ENCODE measurements at regions not wholly inside any gene's neighbourhood (a gene's known extent, or its start where the extent isn't known, plus 50 kb on each side); places are given as distances from the start of the nearest gene placed in this dataset.

DNA sequence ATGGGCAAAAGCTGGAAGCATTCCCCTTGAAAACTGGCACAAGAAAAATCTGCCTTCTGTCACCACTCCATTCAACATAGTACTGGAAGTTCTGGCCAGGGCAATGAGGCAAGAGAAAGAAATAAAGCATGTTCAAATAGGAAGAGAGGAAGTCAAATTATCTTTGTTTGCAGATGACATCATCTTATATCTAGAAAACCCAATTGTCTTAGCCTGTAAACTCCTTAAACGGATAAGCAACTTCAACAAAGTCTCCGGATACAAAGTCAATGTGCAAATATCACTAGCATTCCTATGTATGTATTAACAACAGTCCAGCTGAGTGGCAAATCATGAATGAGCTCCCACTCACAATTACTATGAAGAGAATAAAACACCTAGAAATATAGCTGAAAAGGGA is 1579.3 kb downstream of the SUCLG1 start:
- TF ChIP-seq ZNF274 (IDR thresholded peaks at IDR 0.05; ENCODE audit: low read depth, low read length), result no peak
- TF ChIP-seq YY1 (IDR thresholded peaks at IDR 0.05; ENCODE audit: insufficient read depth, insufficient read length), result no peak

Measured in NT2/D1 (cell line).